Esophagus (tissue), 2 donors: ENCODE measurements at regions not wholly inside any gene's neighbourhood (a gene's known extent, or its start where the extent isn't known, plus 50 kb on each side); places are given as distances from the start of the nearest gene placed in this dataset.
"Not testable (repeated sequence)": the region's sequence is repeated elsewhere in the genome, so short reads cannot be mapped to it uniquely, and the experiment has no call there.

ENCODE experiments used
- H3K27ac ChIP-seq, 2 donors: one replicate each; pipeline ENCODE4 v1.5.1; 2013; ENCODE audit warnings: low read depth in 2 of 2, mild to moderate bottlenecking in 2 of 2, inconsistent platforms in 1 of 2, low read length in 1 of 2, moderate library complexity in 1 of 2
- H3K27me3 ChIP-seq, 2 donors: one replicate each; pipeline ENCODE4 v1.6.1; 2013; ENCODE audit warnings: low read length in 2 of 2, control low read depth in 1 of 2, mild to moderate bottlenecking in 1 of 2; ENCODE audit not compliant: insufficient read depth in 2 of 2, control insufficient read depth in 1 of 2
- H3K36me3 ChIP-seq, 2 donors: one replicate each; pipeline ENCODE4 v1.6.1; 2013; ENCODE audit warnings: low read length in 1 of 2; ENCODE audit not compliant: control insufficient read depth in 2 of 2, insufficient read depth in 2 of 2
- H3K4me1 ChIP-seq, 2 donors: one replicate each; pipeline ENCODE4 v1.6.1; 2013; ENCODE audit warnings: low read length in 1 of 2; ENCODE audit not compliant: control insufficient read depth in 2 of 2, insufficient read depth in 2 of 2
- H3K4me3 ChIP-seq, 2 donors: one replicate each; pipeline ENCODE4 v1.5.1; 2013; ENCODE audit warnings: low read length in 2 of 2, mild to moderate bottlenecking in 2 of 2, low read depth in 1 of 2, moderate library complexity in 1 of 2
- H3K9me3 ChIP-seq, 2 donors: one replicate each; pipeline ENCODE4 v1.6.1; 2013; ENCODE audit warnings: mild to moderate bottlenecking in 2 of 2, low read depth in 1 of 2, low read length in 1 of 2, moderate library complexity in 1 of 2; ENCODE audit not compliant: control insufficient read depth in 2 of 2, insufficient read depth in 1 of 2
- WGBS, 2 donors: extraction: QIAGEN DNeasy Blood & Tissue Kit; methylation state at CpG; one replicate each; pipeline ENCODE4 v1.1.7; 2013; 5-methylcytosine and 5-hydroxymethylcytosine counted together
- donor health status: healthy with polysubstance abuse.
- donor health status: Bipolar disorder and iron deficiency.

DNA sequence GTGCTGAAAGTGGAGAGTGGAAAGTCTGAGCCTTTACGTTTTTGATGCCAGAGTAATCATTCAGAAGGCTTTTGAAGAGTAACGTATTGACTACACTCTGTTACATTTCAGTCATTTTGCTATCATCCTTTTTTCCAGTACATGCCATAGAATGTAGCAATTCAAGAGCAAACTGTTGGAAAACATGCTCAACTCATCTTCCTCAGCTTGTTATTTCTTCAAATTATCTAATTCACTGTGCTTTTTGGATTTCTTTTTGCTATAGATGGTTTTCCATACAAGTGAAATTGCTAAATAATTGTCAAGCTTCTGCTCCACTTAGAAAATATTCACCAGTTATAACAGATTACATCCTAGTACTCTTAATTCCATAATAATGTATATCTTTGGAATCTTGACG is 129.9 kb upstream of the CLEC14A start:
- 64 to 76% methylated on average over 3 of the region's 3 CpGs for WGBS, 2 donors
- Histone ChIP-seq H3K4me1 (no peaks in the 10 kb centered on the region), H3K36me3 (no peaks in the 10 kb centered on the region), H3K9me3 (no peaks in the 10 kb centered on the region), H3K27me3 (no peaks in the 10 kb centered on the region), H3K27ac (no peak overlapping the region), H3K4me3 (no peak overlapping the region)

DNA sequence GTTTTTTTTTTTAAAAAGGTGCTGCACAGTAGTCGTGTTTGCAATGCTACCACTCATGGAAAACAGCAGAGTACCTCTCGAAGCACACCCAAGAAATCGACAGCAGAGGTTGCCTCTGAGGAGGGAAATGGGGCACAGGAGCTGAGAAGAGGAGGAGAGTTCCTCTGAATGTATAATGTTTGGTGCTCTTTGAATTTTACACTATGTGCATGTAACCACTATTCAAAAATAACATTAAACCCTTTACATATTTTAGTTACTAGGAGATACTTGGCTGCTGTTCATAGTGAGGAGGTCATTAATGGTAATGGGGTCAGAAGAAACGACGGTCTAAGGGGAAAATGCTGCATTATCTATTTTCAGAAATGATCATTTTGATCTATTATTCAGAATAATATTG is 129.4 kb upstream of the CLEC14A start:
- no peak overlapping the region for H3K27ac ChIP-seq
- H3K36me3 ChIP-seq: no peaks in the 10 kb centered on the region
- no peak overlapping the region for H3K4me3 ChIP-seq
- no peaks in the 10 kb centered on the region for H3K27me3 ChIP-seq
- H3K4me1 ChIP-seq: no peaks in the 10 kb centered on the region
- H3K9me3 ChIP-seq: no peaks in the 10 kb centered on the region
- WGBS, 2 donors: 74 to 78% methylated on average over 5 of the region's 5 CpGs

- Histone ChIP-seq H3K4me3 (no peak overlapping the region), H3K27me3 (no peaks in the 10 kb centered on the region), H3K4me1 (no peaks in the 10 kb centered on the region), H3K36me3 (no peaks in the 10 kb centered on the region), H3K27ac (no peak overlapping the region), H3K9me3 (no peaks in the 10 kb centered on the region)
- 74 to 79% methylated on average over 1 of the region's 1 CpG for WGBS, 2 donors
Observed at GRCh38 chr14:38384741-38385140, 128.8 kb upstream of the CLEC14A start.

DNA sequence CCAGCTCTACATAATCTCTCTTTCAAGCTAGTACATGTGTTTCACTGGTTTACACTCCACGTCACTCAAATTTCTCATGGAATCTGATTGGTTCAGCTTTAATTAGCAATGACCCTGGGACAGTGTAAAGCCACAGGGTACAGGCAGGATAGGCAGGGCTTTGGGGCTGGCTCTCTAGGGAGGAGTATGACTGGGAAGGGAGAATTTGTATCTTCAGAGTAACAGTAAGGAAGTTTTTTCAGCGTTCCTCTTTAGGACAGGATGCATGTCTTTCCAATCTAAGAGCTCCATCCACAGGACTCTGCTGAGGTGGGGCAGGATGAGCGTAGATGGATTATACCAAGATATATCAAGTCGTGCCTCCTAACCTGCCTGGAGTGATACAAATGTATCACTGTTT is 112.0 kb upstream of the CLEC14A start:
- Histone ChIP-seq H3K9me3 (no peaks in the 10 kb centered on the region), H3K27ac (no peak overlapping the region), H3K4me3 (no peak overlapping the region), H3K4me1 (no peaks in the 10 kb centered on the region), H3K36me3 (no peaks in the 10 kb centered on the region), H3K27me3 (no peaks in the 10 kb centered on the region)
- WGBS, 2 donors: 64 to 71% methylated on average over 4 of the region's 4 CpGs

DNA sequence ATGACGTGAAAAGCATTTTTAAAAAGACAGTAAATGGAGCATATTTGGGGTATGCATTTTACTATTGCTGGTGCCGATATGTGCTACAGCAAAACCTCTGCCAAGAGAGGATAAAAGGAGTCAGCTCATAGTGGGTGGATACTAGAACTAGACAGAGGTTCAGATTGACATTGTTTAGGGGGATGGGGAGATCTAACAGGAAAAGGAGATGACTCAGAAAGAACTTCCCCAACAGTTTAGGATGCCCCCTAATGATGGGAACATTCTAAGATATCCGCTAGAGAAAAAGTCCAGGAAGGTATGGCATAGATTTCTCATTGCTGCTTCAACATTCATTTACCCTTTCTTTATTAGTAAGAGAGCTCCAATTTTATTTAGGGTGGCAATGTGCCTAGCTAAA is 110.5 kb upstream of the CLEC14A start:
- Histone ChIP-seq H3K4me3 (no peak overlapping the region), H3K27ac (no peak overlapping the region), H3K27me3 (no peaks in the 10 kb centered on the region), H3K9me3 (no peaks in the 10 kb centered on the region), H3K36me3 (no peaks in the 10 kb centered on the region), H3K4me1 (no peaks in the 10 kb centered on the region)
- WGBS, 2 donors: 78% methylated on average over 3 of the region's 3 CpGs

- Histone ChIP-seq H3K27me3 (no peaks in the 10 kb centered on the region), H3K4me3 (no peak overlapping the region), H3K27ac (no peak overlapping the region), H3K36me3 (no peaks in the 10 kb centered on the region), H3K9me3 (no peaks in the 10 kb centered on the region), H3K4me1 (no peaks in the 10 kb centered on the region)
- 83 to 87% methylated on average over 6 of the region's 6 CpGs for WGBS, 2 donors
Observed at GRCh38 chr14:38363217-38363616, 107.3 kb upstream of the CLEC14A start.

DNA sequence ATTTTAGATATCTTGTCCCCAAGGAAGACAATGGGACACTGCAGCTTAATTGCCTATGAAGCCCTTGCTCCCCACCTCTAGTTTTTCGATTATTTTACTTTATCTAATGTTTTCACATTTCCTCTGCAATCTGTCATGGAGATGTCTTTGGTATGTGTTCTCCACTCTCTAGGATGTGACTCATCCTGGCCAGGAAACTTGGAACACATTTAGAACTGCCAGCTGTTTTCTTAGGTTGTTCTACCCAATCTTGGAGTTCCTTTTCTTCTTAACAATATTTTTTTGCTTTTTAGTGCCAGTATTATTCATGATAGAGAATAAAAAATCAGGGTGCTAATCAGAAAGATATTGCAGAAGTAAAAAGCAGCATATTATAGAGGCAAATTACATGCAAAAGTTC is 101.7 kb upstream of the CLEC14A start:
- 38 to 45% methylated on average over 1 of the region's 1 CpG for WGBS, 2 donors
- Histone ChIP-seq H3K4me3 (no peak overlapping the region), H3K36me3 (no peaks in the 10 kb centered on the region), H3K9me3 (no peaks in the 10 kb centered on the region), H3K27ac (no peak overlapping the region), H3K4me1 (no peaks in the 10 kb centered on the region), H3K27me3 (no peaks in the 10 kb centered on the region)

DNA sequence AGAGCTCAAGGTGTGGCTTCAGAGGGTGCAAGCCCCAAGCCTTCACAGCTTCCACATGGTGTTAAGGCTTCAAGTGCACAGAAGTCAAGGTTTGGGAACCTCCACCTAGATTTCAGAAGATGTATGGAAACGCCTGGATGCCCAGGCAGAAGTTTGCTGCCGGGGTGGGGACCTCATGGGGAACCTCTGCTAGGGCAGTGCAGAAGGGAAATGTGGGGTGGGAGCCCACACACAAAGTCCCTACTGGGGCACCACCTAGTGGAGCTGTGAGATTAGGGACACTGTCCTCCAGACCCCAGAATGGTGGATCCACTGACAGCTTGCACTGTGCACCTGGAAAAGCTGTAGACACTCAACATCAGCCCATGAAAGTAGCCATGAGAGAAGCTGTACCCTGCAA is 99.6 kb upstream of the CLEC14A start:
- 74 to 84% methylated on average over 2 of the region's 2 CpGs for WGBS, 2 donors
- not testable (repeated sequence) for H3K4me1 ChIP-seq, H3K27ac ChIP-seq, H3K27me3 ChIP-seq, H3K4me3 ChIP-seq, H3K9me3 ChIP-seq, H3K36me3 ChIP-seq

DNA sequence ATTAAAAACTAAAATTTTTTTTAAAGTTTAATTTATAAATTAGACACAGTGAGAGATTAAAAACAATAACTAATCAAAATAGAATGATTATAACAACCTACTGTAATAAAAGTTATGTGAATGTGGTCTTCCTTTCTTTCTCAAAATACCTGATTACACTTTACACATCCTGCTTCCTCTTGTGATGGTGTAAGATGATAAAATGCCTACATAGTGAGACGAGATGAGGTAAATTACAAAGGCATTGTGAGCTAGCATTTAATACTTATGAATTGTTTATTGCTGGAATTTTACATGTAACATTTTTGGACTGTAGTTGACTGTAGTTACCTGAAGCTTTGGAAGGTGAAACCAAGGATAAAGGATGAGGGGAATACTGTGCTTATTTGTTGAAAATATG is 94.2 kb upstream of the CLEC14A start:
- Histone ChIP-seq H3K36me3 (no peaks in the 10 kb centered on the region), H3K4me1 (no peaks in the 10 kb centered on the region), H3K4me3 (no peak overlapping the region), H3K9me3 (no peaks in the 10 kb centered on the region), H3K27me3 (no peaks in the 10 kb centered on the region), H3K27ac (no peak overlapping the region)
- 52 to 65% methylated on average over 1 of the region's 1 CpG for WGBS, 2 donors

- Histone ChIP-seq H3K36me3 (no peaks in the 10 kb centered on the region), H3K9me3 (peaks cover 0 to 2% of the 10 kb centered on the region in 2 donors), H3K4me3 (no peak overlapping the region), H3K27ac (no peak overlapping the region), H3K27me3 (no peaks in the 10 kb centered on the region), H3K4me1 (no peaks in the 10 kb centered on the region)
Observed at GRCh38 chr14:38342803-38343202, 86.9 kb upstream of the CLEC14A start.
